ENCODE measurements at regions not wholly inside any gene's neighbourhood (a gene's known extent, or its start where the extent isn't known, plus 50 kb on each side); places are given as distances from the start of the nearest gene placed in this dataset.

- Mint-ChIP-seq H3K4me3 (no peak overlapping the region), H3K27ac (no peak overlapping the region), H3K9me3 (no peaks in the 10 kb centered on the region), H3K36me3 (ENCODE audit: low read depth) (no peaks in the 10 kb centered on the region), H3K27me3 (no peaks in the 10 kb centered on the region), H3K4me1 (ENCODE audit: low read depth) (no peaks in the 10 kb centered on the region)
- ChIA-PET CTCF (no interaction called here), POLR2A (no interaction called here)
- H3K27ac ChIP-seq (ENCODE audit: low read depth in 1 of 2, low read length in 2 of 2), result no peak overlapping the region
- no peaks in the 10 kb centered on the region for H3K36me3 ChIP-seq (ENCODE audit: insufficient read depth, low read length)
- no peak for ATAC-seq (ENCODE audit: poor library complexity)
- intact Hi-C loops (cut with DNase I, micrococcal nuclease), result no loop called here
- no peaks in the 10 kb centered on the region for H3K4me1 ChIP-seq (ENCODE audit: insufficient read depth, low read length)
- no peaks in the 10 kb centered on the region for H3K9me3 ChIP-seq (ENCODE audit: control insufficient read depth in 1 of 2, insufficient read depth in 1 of 2, low read length in 2 of 2)
- TF ChIP-seq CTCF (IDR thresholded peaks at IDR 0.05), result no peak
- no peak overlapping the region for H3K4me3 ChIP-seq (ENCODE audit: low read length)
- no peak for DNase-seq
- no peaks in the 10 kb centered on the region for H3K27me3 ChIP-seq (ENCODE audit: control insufficient read depth in 1 of 2, insufficient read depth in 2 of 2, low read length in 2 of 2)
Measured at GRCh38 chr1:79312438-79312837, 305.9 kb upstream of the ADGRL4 start.

GRCh38 chr1:79310609-79311008 lies 304.1 kb upstream of the ADGRL4 start:
- no peak overlapping the region for H3K27ac Mint-ChIP-seq
- DNase-seq, result no peak
- H3K9me3 ChIP-seq (ENCODE audit: control insufficient read depth in 1 of 2, insufficient read depth in 1 of 2, low read length in 2 of 2), result no peaks in the 10 kb centered on the region
- H3K27me3 Mint-ChIP-seq, result no peaks in the 10 kb centered on the region
- no peak overlapping the region for H3K4me3 Mint-ChIP-seq
- no peaks in the 10 kb centered on the region for H3K4me1 Mint-ChIP-seq (ENCODE audit: low read depth)
- POLR2A ChIA-PET, result no interaction called here
- TF ChIP-seq CTCF (IDR thresholded peaks at IDR 0.05), result no peak
- intact Hi-C loops (cut with DNase I, micrococcal nuclease), result no loop called here
- no peak overlapping the region for H3K27ac ChIP-seq (ENCODE audit: low read depth in 1 of 2, low read length in 2 of 2)
- no peaks in the 10 kb centered on the region for H3K36me3 ChIP-seq (ENCODE audit: insufficient read depth, low read length)
- no peaks in the 10 kb centered on the region for H3K36me3 Mint-ChIP-seq (ENCODE audit: low read depth)
- H3K4me1 ChIP-seq (ENCODE audit: insufficient read depth, low read length), result no peaks in the 10 kb centered on the region
- no peaks in the 10 kb centered on the region for H3K27me3 ChIP-seq (ENCODE audit: control insufficient read depth in 1 of 2, insufficient read depth in 2 of 2, low read length in 2 of 2)
- H3K4me3 ChIP-seq (ENCODE audit: low read length), result no peak overlapping the region
- CTCF ChIA-PET, result no interaction called here
- ATAC-seq (ENCODE audit: poor library complexity), result no peak
- no peaks in the 10 kb centered on the region for H3K9me3 Mint-ChIP-seq

GRCh38 chr1:79304131-79304530 lies 297.6 kb upstream of the ADGRL4 start:
- ChIA-PET POLR2A (no interaction called here), CTCF (no interaction called here)
- Mint-ChIP-seq H3K9me3 (peaks cover 4% of the 10 kb centered on the region), H3K27ac (no peak overlapping the region), H3K4me1 (ENCODE audit: low read depth) (no peaks in the 10 kb centered on the region), H3K27me3 (no peaks in the 10 kb centered on the region), H3K4me3 (no peak overlapping the region), H3K36me3 (ENCODE audit: low read depth) (no peaks in the 10 kb centered on the region)
- Histone ChIP-seq H3K4me3 (ENCODE audit: low read length) (no peak overlapping the region), H3K4me1 (ENCODE audit: insufficient read depth, low read length) (no peaks in the 10 kb centered on the region), H3K36me3 (ENCODE audit: insufficient read depth, low read length) (no peaks in the 10 kb centered on the region), H3K27me3 (ENCODE audit: control insufficient read depth in 1 of 2, insufficient read depth in 2 of 2, low read length in 2 of 2) (no peaks in the 10 kb centered on the region), H3K9me3 (ENCODE audit: control insufficient read depth in 1 of 2, insufficient read depth in 1 of 2, low read length in 2 of 2) (no peaks in the 10 kb centered on the region), H3K27ac (ENCODE audit: low read depth in 1 of 2, low read length in 2 of 2) (no peak overlapping the region)
- DNase-seq (no peak), ATAC-seq (ENCODE audit: poor library complexity) (no peak)
- no peak for TF ChIP-seq CTCF (IDR thresholded peaks at IDR 0.05)
- intact Hi-C loops (cut with DNase I, micrococcal nuclease), result no loop called here
